GM12892 (cell line): ENCODE measurements at regions not wholly inside any gene's neighbourhood (a gene's known extent, or its start where the extent isn't known, plus 50 kb on each side); places are given as distances from the start of the nearest gene placed in this dataset.

ENCODE experiments used
- POLR2A ChIP-seq: IDR thresholded peaks from 2 replicates; pipeline ENCODE4 v1.6.1; 2011; ENCODE audit warnings: low read depth, low read length, control low read depth
- POLR2AphosphoS5 ChIP-seq: IDR thresholded peaks from 2 replicates; pipeline ENCODE4 v1.6.1; 2011; ENCODE audit warnings: low read depth, low read length, control low read depth
- TAF1 ChIP-seq: IDR thresholded peaks from 2 replicates; pipeline ENCODE4 v1.6.1; 2011; ENCODE audit warnings: low read depth, mild to moderate bottlenecking, control low read depth, low read length, borderline replicate concordance

- TF ChIP-seq POLR2AphosphoS5 (no peak), POLR2A (no peak), TAF1 (no peak)
Observed at GRCh38 chr14:76289276-76289675, 86.7 kb upstream of the ESRRB start.
